OCI-LY1 (cell line): ENCODE measurements at regions not wholly inside any gene's neighbourhood (a gene's known extent, or its start where the extent isn't known, plus 50 kb on each side); places are given as distances from the start of the nearest gene placed in this dataset.

Experiments
- EZH2 ChIP-seq: fragments of 200-600 bp; sonication (generic), shearing (Covaris generic); IDR thresholded peaks from 2 replicates; pipeline ENCODE4 v1.8.0; 2017; ENCODE audit warnings: borderline replicate concordance, mixed run types, mild to moderate bottlenecking, antibody characterized with exemption, low read length, moderate library complexity, mixed read lengths
- TF ChIP-seq, protein P1 (sequence below): fragments of 200-600 bp; sonication (generic), shearing (Covaris generic); IDR thresholded peaks from 2 replicates; pipeline ENCODE4 v1.5.1; 2017; ENCODE audit warnings: mild to moderate bottlenecking, antibody characterized with exemption, low read length, moderate library complexity, mixed read lengths

- TF ChIP-seq, protein P1, sequence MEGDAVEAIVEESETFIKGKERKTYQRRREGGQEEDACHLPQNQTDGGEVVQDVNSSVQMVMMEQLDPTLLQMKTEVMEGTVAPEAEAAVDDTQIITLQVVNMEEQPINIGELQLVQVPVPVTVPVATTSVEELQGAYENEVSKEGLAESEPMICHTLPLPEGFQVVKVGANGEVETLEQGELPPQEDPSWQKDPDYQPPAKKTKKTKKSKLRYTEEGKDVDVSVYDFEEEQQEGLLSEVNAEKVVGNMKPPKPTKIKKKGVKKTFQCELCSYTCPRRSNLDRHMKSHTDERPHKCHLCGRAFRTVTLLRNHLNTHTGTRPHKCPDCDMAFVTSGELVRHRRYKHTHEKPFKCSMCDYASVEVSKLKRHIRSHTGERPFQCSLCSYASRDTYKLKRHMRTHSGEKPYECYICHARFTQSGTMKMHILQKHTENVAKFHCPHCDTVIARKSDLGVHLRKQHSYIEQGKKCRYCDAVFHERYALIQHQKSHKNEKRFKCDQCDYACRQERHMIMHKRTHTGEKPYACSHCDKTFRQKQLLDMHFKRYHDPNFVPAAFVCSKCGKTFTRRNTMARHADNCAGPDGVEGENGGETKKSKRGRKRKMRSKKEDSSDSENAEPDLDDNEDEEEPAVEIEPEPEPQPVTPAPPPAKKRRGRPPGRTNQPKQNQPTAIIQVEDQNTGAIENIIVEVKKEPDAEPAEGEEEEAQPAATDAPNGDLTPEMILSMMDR, result no peak
- no peak for TF ChIP-seq EZH2
These were observed 115.1 kb upstream of the MEOX2 start for GRCh38 chr7:15801551-15801950.
